GM21576 (cell line): ENCODE measurements at regions not wholly inside any gene's neighbourhood (a gene's known extent, or its start where the extent isn't known, plus 50 kb on each side); places are given as distances from the start of the nearest gene placed in this dataset.
"Not testable (repeated sequence)": the region's sequence is repeated elsewhere in the genome, so short reads cannot be mapped to it uniquely, and the experiment has no call there.

ENCODE experiments used
- ATAC-seq: cut with Tn5 transposase; IDR thresholded peaks from one replicate; pipeline ENCODE4 v1.9.1; 2021; ENCODE audit warnings: mild to moderate bottlenecking, moderate library complexity; ENCODE audit not compliant: unreplicated experiment

DNA sequence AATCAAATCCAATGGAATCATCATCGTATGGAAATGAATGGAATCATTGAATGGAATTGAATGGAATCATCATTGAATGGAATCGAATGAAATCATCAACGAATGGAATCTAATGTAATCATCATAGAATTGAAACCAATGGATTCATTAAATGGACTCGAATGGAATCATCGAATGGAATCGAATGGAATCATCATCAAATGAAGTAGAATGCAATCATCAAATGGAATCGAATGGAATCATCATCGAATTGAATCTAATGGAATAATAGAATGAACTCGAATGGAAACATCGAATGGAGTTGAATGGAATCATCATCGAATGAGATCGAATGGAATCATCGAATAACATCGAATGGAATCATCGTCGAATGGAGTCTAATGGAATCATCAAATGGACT is 232.8 kb downstream of the SHCBP1 start:
- not testable (repeated sequence) for ATAC-seq

DNA sequence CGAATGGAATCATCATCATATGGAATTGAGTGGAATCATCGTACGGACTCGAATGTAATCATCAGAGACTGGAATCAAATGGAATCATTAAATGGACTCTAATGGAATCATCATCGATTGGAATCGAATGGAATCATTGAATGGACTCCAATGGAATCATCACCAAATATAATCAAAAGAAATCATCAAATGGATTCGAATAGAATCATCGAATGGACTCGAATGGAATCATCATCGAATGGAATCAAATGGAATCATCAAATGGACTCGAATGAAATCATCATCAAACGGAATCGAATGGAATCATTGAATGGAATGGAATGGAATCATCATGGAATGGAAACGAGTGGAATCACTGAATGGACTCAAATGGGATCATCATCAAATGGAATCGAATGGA is 233.5 kb downstream of the SHCBP1 start:
- ATAC-seq, result not testable (repeated sequence)

DNA sequence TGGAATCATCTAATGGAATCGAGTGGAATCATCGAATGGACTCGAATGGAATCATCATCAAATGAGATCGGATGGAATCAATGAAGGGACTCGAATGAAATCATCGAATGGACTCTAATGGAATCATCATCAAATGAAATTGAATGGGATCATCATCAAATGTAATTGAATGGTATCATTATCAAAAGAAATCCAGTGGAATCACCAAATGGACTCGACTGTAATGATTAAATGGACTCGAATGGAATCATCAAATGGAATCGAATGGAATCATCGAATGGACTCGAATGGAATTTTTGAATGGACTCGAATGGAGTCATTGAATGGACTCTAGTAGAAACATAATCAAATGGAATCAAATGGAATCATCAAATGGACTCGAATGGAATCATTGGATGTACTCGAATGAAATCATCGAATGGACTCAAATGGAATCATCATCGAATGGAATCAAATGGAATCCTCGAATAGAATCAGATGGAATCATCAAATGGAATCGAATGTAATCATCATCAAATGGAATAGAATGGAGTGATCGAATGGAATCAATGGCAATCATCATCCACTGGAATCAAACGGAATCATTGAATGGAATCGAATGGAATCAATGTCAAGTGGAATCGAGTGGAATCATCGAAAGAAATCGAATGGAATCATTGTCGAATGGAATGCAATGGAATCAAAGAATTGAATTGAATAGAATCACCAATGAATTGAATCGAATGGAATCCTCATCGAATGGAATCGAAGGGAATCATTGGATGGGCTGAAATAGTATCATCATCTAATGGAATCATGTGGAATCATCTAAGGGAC is 234.2 kb downstream of the SHCBP1 start:
- peak; percentile 7 for ATAC-seq

DNA sequence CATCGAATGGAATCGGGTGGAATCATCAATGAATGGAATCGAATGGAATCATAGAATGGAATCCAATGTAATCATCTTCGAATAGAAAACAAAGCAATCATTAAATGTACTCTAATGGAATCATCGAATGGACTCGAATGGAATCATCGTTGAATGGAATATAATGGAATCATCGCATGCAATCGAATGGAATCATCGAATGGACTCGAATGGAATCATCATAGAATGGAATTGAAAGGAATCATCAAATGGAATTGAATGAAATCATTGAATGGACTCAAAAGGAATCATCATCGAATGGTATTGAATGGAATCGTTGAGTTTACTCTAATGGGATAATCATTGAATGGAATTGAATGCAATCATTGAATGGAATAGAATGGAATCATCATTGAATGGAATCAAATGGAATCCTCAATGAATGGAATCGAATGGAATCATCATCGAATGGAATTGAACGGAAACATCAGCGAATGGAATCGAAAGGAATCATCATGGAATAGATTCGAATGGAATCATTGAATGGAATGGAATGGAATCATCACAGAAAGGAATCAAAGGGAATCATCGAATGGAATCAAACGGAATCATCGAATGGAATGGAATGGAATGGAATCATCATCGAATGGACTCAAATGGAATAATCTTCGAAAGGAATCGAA is 234.9 kb downstream of the SHCBP1 start:
- not testable (repeated sequence) for ATAC-seq

DNA sequence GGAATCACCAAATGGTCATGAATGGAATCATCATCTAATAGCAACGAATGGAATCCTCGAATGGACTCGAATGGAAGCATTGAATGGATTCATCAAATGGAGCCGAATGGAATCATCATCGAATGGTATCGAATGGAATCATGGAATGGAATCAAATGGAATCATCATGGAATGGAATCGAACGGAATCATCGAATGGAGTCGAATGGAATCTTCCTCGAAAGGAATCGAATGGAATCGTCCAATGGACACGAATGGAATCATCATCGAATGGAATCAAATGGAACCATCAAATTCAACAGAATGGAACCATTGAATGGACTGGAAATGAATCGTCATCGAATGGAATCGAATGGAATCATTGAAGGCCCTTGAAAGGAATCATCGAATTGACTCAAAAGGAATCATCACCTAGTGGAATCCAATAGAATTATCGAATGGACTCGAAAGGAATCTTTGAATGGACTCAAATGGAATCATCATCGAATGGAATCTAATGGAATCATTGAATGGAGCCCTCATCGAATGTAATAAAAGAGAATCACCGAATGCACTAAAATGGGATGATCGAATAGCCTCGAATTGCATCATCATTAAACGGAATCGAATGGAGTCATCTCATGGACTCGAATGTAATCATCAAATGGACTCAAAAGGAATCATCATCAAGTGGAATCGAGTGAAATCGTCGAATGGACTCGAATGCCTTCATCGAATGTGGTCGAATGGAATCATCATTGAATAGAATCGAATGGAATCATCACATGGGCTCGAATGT is 236.7 kb downstream of the SHCBP1 start:
- not testable (repeated sequence) for ATAC-seq

DNA sequence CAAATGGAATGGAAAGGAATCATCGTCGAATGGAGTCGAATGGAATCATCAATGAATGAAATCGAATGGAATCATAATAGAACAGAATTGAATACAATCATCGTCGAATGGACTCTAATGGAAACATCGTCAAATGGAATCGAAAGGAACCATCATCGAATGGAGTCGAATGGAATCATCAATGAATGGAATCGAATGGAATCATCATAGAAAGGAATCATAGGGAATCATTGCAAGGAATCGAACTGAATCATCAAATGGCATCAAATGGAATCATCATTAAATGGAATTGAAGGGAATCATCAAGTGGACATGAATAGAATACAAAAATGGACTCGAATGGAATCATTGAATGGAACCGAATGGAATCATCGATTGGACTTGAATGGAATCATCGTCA is 237.6 kb downstream of the SHCBP1 start:
- ATAC-seq, result not testable (repeated sequence)

DNA sequence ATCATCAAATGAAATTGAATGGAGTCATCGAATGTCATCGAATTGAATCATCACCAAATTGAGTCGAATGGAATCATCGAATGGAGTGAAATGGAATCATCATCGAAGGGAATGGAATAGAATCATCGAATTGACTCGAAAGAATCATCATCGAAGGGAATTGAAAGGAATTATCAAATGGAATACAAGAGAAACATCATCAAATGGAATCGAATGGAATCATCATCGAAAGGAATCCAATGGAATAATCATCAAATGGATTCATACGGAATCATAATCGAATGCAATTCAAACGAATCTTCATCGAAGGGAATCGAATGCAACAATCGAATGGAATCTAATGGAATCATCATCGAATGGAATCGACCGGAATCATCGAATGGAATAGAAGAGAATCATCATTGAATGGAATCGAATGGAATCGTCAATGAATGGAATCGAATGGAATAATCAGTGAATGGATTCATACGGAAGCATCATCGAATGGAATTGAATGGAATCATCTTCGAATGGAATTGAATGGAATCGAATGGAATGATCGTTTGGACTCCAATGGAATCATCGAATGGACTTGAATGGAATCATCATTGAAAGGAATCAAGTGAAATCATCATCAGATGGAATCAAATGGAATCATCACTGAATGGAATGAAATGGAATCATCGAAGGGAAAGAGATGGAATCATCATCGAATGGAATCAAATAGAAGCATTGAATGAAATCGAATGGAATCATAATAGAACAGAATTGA is 238.2 kb downstream of the SHCBP1 start:
- ATAC-seq, result not testable (repeated sequence)

DNA sequence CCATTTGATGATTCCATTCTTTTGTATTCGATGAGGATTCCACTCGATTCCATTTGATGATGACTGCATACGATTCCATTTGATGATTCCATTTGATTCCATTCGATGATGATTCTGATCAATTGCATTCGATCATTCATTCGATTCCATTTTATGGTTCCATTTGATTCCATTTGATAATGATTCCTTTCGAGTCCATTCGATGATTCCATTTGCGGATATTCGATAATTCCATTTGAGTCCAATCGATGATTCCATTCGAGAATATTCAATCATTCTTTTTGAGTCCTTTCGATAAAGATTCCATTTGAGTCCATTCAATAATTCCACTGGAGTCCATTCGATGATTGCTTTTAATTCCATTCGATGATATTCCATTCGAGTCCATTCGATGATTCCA is 239.1 kb downstream of the SHCBP1 start:
- ATAC-seq, result not testable (repeated sequence)

DNA sequence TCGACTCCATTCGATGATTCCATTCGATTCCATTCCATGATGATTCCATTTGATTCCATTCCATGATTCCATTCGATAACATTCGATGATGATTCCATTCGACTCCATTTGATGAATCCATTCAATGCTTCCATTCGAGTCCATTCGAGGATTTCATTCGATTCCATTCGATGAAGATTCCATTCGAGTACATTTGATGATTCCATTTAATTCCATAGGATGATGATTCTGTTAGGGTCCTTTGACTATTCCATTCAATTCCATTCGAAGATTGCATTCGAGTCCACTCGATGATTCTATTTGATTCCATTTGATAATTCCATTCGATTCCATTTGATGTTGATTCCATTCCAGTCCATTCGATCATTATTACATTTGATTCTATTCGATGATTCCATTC is 239.8 kb downstream of the SHCBP1 start:
- ATAC-seq, result not testable (repeated sequence)
